CD4-positive, alpha-beta T cell (primary cell): ENCODE measurements at regions not wholly inside any gene's neighbourhood (a gene's known extent, or its start where the extent isn't known, plus 50 kb on each side); places are given as distances from the start of the nearest gene placed in this dataset.

Experiments
- ATAC-seq: fragments of 200-7000 bp; cut with Tn5 transposase; one replicate; pipeline ENCODE4 v1.10.0; 2022; ENCODE audit warnings: mild to moderate bottlenecking; ENCODE audit not compliant: poor library complexity
- CTCF ChIA-PET: fragments of 350-600 bp; sonication (Branson Sonifier 250); formaldehyde crosslinking; loops from one replicate; lab custom pipeline; 2021; ENCODE audit warnings: antibody characterized with exemption, inconsistent platforms; lab: Charles Lee
- POLR2A ChIA-PET: fragments of 350-600 bp; sonication (Branson Sonifier 250); formaldehyde crosslinking; loops from one replicate; lab custom pipeline; 2021; ENCODE audit warnings: antibody characterized with exemption, inconsistent platforms; lab: Charles Lee
- DNase-seq, 14 experiments: peaks; one replicate each; pipeline ENCODE4 v3.0.0-alpha.2; 2013 to 2020; ENCODE audit warnings: mixed read lengths in 2 of 14
- H3K27ac ChIP-seq, 2 donors: one replicate each; pipeline versions ENCODE4 v1.5.1 to v1.7.0; 2013; ENCODE audit warnings: low read length in 2 of 2, low read depth in 1 of 2, mild to moderate bottlenecking in 1 of 2
- H3K27me3 ChIP-seq, 2 experiments: 1 replicate in 1 of 2; 2 replicates in 1 of 2; pipeline versions ENCODE4 v1.6.1 to v1.7.0; 2013; ENCODE audit warnings: low read length in 2 of 2, control low read depth in 1 of 2, mild to moderate bottlenecking in 1 of 2, moderate library complexity in 1 of 2; ENCODE audit not compliant: insufficient read depth in 2 of 2, control insufficient read depth in 1 of 2
- H3K36me3 ChIP-seq: one replicate; pipeline ENCODE4 v1.6.1; 2013; ENCODE audit warnings: low read length, control low read depth; ENCODE audit not compliant: insufficient read depth
- H3K4me1 ChIP-seq: one replicate; pipeline ENCODE4 v1.6.1; 2013; ENCODE audit warnings: low read length, control low read depth; ENCODE audit not compliant: insufficient read depth
- H3K4me3 ChIP-seq: one replicate; pipeline ENCODE4 v1.5.1; 2013; ENCODE audit warnings: mild to moderate bottlenecking, low read length, moderate library complexity
- H3K9me3 ChIP-seq, 2 experiments: 1 replicate in 1 of 2; 2 replicates in 1 of 2; pipeline versions ENCODE4 v1.6.1 to v1.7.0; 2013; ENCODE audit warnings: low read length in 2 of 2, mild to moderate bottlenecking in 2 of 2, control low read depth in 1 of 2, moderate library complexity in 1 of 2; ENCODE audit not compliant: control insufficient read depth in 1 of 2, insufficient read depth in 1 of 2
- H3K27ac Mint-ChIP-seq: one replicate; pipeline ENCODE4 v1.8.0; 2020; ENCODE audit warnings: mixed read lengths
- H3K27me3 Mint-ChIP-seq: one replicate; pipeline ENCODE4 v1.8.0; 2021; ENCODE audit warnings: mixed read lengths
- H3K36me3 Mint-ChIP-seq: one replicate; pipeline ENCODE4 v1.8.0; 2021; ENCODE audit warnings: low read depth, mixed read lengths
- H3K4me1 Mint-ChIP-seq: one replicate; pipeline ENCODE4 v1.8.0; 2021; ENCODE audit warnings: low read depth, mixed read lengths
- H3K4me3 Mint-ChIP-seq: one replicate; pipeline ENCODE4 v1.8.0; 2020; ENCODE audit warnings: mild to moderate bottlenecking, mixed read lengths
- H3K9me3 Mint-ChIP-seq: one replicate; pipeline ENCODE4 v1.8.0; 2020; ENCODE audit warnings: mixed read lengths
- intact Hi-C, 2 experiments: fragments of 100-400 bp; cut with DNase I in 1 of 2; cut with micrococcal nuclease in 1 of 2; formaldehyde crosslinking; loops; one replicate each; pipeline versions ENCODE4 v1.15.1 to v1.9.0; 2023 to 2025; cut with DNase I, micrococcal nuclease
- TF ChIP-seq, protein P1 (sequence below): fragments of 200-600 bp; IDR thresholded peaks from one replicate; pipeline ENCODE4 v1.8.0; 2022; ENCODE audit warnings: antibody characterized with exemption, mild to moderate bottlenecking

DNA sequence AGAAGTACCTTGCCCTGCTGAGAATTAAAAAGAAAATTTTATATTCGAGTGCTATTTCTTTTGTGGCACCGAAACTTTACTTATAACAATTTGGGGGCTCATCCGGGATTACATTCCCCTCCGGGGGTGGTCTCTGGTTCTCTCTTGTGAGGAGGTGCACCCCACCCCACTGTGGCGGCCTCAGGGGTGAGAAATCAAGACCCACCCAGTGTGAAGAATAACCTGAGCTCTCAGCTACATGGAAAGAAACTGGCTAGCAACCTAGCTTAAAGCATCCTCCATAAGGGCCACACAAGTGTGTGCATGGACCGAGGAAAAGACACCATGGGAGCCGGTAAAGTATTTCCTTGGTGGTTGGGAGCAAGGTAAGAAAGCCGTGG, 50.9 kb upstream of the ANKRD10 start:
- Histone ChIP-seq H3K36me3 (no peaks in the 10 kb centered on the region), H3K4me3 (no peak overlapping the region), H3K27me3 (peaks cover 3 to 5% of the 10 kb centered on the region in 2 experiments), H3K4me1 (no peaks in the 10 kb centered on the region), H3K9me3 (peaks cover 15 to 41% of the 10 kb centered on the region in 2 experiments), H3K27ac (no peak overlapping the region)
- Mint-ChIP-seq H3K4me1 (no peaks in the 10 kb centered on the region), H3K36me3 (peaks cover 4% of the 10 kb centered on the region), H3K9me3 (peaks cover 19% of the 10 kb centered on the region), H3K27me3 (peaks cover 23% of the 10 kb centered on the region), H3K27ac (no peak overlapping the region), H3K4me3 (no peak overlapping the region)
- ATAC-seq, result no peak
- CTCF ChIA-PET, result no interaction called here
- TF ChIP-seq, protein P1, sequence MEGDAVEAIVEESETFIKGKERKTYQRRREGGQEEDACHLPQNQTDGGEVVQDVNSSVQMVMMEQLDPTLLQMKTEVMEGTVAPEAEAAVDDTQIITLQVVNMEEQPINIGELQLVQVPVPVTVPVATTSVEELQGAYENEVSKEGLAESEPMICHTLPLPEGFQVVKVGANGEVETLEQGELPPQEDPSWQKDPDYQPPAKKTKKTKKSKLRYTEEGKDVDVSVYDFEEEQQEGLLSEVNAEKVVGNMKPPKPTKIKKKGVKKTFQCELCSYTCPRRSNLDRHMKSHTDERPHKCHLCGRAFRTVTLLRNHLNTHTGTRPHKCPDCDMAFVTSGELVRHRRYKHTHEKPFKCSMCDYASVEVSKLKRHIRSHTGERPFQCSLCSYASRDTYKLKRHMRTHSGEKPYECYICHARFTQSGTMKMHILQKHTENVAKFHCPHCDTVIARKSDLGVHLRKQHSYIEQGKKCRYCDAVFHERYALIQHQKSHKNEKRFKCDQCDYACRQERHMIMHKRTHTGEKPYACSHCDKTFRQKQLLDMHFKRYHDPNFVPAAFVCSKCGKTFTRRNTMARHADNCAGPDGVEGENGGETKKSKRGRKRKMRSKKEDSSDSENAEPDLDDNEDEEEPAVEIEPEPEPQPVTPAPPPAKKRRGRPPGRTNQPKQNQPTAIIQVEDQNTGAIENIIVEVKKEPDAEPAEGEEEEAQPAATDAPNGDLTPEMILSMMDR, result no peak
- intact Hi-C loops, result no loop called here
- DNase-seq, result no peak
- POLR2A ChIA-PET, result no interaction called here

DNA sequence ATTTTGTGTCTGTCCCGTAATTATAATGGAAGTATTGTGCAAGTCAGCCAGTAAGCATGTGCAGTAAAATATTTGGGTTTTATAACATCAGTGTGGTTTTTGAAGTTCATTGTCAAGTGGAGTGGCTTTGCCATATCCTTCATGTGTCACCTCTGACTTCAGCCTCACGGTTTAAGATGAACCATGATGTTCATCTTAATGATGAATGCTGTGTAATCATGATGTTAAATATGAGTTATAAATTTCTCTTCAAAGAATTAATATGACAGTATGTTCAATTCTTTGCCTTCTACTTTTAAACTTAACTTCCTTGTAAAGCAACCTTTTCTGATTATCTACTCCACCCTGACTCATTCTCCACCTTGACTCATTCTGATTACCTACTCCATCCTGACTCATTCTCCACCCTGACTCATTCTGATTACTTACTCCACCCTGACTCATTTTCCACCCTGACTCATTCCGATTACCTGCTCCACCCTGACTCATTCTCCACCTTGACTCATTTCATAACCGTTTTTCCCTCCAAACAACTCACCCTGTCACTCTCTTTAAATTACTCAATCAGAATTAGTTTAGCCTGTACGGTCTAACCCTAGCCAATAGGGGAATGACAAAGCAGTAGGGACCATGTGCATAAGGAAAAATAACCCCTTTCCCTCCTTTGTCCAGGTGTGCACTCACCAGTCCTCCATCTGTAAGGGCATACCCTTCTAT, 50.3 kb upstream of the ANKRD10 start:
- H3K4me1 Mint-ChIP-seq, result no peaks in the 10 kb centered on the region
- ChIA-PET CTCF (no interaction called here), POLR2A (no interaction called here)
- DNase-seq (peak in 3 of 14 experiments; percentile 2 to 27 (median 11)), ATAC-seq (no peak)
- Histone ChIP-seq H3K9me3 (peaks cover 15 to 41% of the 10 kb centered on the region in 2 experiments), H3K27me3 (peaks cover 2 to 3% of the 10 kb centered on the region in 2 experiments), H3K36me3 (no peaks in the 10 kb centered on the region), H3K4me1 (no peaks in the 10 kb centered on the region), H3K27ac (no peak overlapping the region), H3K4me3 (no peak overlapping the region)
- TF ChIP-seq, protein P1, result no peak
- H3K9me3 Mint-ChIP-seq, result peaks cover 19% of the 10 kb centered on the region
- intact Hi-C loops, result no loop called here
- peaks cover 4% of the 10 kb centered on the region for H3K36me3 Mint-ChIP-seq
- H3K27ac Mint-ChIP-seq, result no peak overlapping the region
- H3K4me3 Mint-ChIP-seq, result no peak overlapping the region
- peaks cover 23% of the 10 kb centered on the region for H3K27me3 Mint-ChIP-seq
